A172 (cell line): ENCODE measurements at regions not wholly inside any gene's neighbourhood (a gene's known extent, or its start where the extent isn't known, plus 50 kb on each side); places are given as distances from the start of the nearest gene placed in this dataset.

ENCODE experiments used
- DNase-seq: peaks from one replicate; pipeline ENCODE4 v3.0.0-alpha.2; 2015; ENCODE audit warnings: low spot score

GRCh38 chr21:34192646-34193285 lies 119.4 kb downstream of the MRPS6 start:
- DNase-seq, result no peak

GRCh38 chr21:34195335-34195734 lies 122.0 kb downstream of the MRPS6 start:
- no peak for DNase-seq

DNA sequence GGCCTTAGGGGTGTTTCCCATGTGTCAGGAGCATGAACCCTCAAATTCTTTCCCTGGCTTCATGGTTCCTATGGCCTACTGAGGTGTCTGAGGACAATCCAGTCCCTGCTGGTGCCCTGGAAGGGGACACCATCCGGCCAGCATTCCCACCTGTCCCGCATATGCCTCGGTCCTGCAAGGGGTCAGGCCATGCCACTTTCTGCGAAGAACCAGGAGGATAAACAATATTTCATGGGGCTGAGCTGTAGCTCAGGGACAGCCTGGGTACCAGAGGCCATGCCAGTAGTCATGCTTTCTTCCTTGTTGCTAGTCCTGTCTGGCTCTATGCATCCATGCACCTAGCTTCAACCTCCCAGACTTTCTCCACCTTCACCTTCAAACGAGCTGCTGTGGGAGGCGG lies 123.6 kb downstream of the MRPS6 start:
- no peak for DNase-seq

- DNase-seq, result no peak
These were observed 124.2 kb downstream of the MRPS6 start for GRCh38 chr21:34197561-34197960.

GRCh38 chr21:34198231-34199120 lies 125.1 kb downstream of the MRPS6 start:
- no peak for DNase-seq

DNA sequence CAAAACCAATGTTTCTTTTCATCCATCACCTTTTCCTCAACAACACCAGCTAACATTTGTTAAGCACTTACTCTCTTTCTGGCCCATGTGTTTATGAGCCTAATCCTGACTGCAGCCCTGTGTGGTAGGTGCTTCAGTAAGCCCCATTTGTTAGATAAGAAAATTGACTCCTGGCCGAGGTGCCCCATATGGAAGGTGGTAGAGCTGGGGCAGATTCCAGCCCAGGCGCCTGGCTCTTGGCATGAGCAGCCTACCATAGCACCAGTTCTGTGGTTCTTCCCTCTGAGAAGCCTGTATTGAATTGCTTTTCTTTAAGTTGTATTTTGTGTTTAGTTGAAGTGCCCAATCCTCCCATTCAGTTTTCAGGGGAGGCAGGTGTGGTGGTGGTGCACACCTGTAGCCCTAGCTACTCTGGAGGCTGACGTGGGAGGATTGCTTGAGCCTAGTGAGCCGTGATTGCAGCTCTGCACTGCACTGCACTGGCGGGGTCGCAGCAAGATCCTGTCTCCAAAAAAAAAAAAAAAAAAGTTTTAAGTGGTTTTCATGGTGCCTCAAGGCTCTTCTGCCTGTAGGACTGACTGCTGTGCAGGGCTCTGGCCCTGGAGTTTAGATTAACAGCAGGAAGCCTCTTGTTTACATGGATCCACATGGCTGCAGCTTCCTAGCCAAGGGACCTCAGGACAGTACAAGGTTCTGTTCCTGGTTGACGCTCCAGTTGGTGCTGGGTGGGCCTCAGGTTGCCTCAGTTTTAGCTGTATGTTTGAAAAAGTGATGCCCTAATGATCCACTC lies 125.9 kb downstream of the MRPS6 start:
- DNase-seq, result no peak

DNA sequence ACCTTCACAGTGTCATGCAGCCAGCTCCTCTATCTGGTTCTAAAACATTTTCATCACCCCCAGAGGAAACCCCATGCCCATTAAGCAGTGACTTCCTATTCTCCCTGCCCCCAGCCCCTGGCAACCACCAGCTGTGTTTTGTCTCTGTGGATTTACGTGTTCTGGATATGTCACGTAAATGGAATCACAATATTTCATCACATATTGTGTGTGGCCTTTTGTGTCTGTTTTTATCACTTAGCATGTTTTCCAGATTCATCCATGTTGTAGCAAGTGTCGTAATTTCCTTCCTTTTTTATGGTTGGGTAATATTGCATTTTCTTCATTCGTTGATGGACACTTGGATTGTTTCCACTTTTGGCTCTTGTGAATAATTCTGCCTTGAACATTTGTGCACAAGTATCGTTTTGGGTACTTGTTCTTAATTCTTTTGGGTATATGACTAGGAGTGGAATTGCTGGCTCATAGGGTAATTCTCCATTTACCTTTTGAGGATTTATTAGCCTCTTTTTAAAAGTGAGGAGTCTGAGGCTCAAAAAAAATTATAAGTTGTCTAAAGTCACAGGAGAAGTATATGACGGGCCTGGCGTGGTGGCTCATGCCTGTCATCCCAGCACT lies 127.0 kb downstream of the MRPS6 start:
- DNase-seq, result no peak

- no peak for DNase-seq
These were observed 127.6 kb downstream of the MRPS6 start for GRCh38 chr21:34201001-34201400.

DNA sequence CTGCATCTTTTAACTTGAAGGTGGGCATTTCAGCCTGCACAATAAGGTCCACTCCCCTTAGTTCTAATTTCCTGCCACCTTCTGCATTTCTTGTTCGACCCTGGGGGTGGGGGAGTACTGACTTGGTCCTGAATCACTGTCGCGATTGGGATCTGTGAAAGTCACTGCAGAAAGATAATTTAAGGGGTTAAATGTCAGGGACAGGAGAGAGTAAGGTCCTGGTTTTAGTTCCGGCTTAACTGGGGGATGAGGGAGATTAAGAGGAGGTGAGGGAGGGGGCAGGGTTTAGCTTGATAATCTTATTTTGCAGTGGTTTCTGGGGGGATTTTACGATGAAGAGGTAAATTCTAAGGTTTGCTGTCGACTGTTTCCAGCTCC lies 128.1 kb downstream of the MRPS6 start:
- no peak for DNase-seq

- DNase-seq, result no peak
These were observed 129.4 kb downstream of the MRPS6 start for GRCh38 chr21:34202553-34203372.

DNA sequence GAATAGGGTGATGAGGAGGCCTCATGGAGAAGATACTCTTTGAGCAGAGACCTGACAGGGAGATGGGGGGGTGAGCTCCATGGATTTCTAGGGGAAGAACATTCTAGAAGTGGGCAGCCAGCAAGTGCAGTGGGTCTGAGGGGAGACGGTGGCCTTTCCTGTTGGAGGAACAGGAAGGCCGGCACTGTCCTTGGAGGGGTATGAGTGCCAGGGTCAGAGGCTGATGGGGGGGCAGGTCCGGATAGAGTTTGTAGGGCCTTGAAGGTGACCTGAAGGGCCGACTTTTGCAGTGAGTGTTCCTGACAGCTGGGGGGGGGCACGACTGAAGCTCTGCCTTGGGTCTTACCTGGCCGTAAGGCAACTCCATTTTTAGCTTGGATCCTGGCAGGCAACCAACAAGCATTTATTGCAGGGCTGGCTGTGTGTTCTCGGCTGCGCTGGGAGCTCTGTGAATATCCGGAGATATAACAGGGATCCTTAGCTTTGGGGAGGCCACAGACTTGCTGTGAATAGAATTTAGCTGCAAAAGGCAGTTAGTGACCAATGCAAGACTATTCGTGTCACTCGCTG lies 130.6 kb downstream of the MRPS6 start:
- no peak for DNase-seq

DNA sequence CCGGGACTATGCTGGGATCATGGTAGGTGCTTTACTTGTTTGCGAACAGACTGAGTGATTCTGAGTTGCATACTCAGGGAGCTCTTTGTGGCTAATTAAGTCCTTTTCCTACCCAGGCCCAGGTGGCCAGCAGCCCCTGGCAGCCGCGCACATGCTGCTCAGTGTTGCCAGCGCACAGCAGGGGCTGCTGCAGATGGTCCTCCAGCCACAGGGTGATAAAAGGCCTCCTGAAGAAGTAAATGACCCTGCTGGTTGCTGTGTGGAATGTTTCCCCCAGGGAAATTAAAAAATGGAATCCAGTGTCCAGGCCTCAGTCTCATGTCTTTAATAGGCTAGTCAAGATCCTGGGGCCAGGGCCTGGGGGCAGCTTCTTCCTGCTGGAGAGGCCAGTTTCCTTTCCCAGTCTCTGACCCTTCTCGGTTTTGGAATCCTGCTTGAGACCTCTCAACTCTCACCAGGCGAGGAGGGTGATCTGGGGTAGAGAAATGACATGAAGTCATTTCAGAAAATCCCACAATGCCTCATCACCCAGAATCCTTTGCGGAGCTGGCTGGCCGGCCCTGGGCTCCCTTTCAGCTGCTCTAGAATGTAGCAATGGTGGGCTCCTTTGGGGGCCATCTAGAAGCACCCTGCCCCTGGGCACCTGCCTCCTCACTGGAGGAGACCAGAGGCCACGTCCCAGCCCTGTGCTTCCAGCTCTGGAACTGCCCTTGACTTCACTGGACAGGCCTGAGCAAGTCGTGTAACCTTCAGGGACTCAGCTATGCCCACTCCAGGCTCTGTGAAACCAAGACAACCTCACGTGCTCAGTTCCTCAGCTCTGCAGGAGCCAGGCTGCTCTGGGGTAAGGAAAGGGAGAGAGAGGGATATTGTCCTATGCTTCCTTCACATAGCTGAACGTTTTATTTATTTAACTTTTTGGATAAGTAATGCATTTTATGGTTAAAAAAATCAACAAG lies 131.4 kb downstream of the MRPS6 start:
- peak; percentile 21 for DNase-seq

DNA sequence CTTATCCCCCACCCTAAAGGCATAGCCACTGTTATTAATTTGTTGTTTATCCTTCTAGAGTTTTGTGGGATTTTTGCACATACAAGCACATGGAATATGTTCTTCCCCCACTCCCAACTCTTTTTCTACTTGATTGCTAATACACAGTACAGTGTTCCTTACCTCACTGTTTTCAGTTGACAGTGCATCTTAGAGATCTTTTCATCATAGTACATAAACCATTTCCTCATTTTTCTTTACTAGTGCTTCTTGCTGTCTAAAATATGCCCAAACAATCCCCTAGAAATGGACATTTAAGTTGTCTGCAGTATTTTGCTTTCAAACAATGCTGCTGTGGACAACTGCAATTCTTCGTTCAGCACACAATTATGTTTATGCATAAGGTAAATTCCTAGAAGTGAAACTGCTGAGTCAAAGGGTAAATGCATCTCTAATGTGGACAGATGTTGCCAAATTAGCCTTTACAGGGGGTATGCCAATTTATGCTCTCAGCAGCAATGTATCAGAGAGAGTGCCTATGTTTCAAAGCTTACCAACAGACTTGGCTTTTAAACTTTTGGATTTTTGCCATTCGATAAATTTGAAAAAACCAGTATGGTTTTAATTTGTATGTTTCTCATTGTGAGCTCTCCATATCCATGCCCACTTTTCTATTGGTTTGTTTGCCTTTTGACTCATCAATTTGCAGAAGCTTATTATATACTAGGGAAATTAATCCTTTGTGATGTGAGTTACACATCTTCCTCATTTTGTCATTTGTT lies 132.6 kb downstream of the MRPS6 start:
- no peak for DNase-seq

DNA sequence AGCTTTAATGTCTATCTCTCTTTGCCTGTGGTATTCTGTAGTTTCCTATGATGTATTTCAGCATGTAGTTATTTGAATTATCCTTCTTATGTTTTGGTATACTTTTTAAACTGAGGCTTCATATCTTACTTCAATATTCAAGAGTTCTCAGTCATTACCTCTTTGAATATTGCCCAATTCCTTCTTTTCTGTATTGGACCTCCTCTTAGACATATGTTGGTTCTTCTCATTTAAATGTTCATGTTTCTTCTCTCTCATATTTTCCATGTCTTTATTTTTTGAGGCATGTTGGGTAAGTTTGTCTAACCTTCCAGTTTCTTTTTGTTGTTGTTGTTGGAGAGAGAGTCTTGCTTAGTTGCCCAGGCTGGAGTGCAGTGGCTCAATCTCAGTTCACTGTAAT lies 140.6 kb downstream of the MRPS6 start:
- DNase-seq, result no peak

GRCh38 chr21:34215501-34215900 lies 142.1 kb downstream of the MRPS6 start:
- no peak for DNase-seq

GRCh38 chr21:34215911-34216717 lies 142.7 kb downstream of the MRPS6 start:
- DNase-seq, result no peak

GRCh38 chr21:34216718-34217032 lies 143.3 kb downstream of the MRPS6 start:
- no peak for DNase-seq

DNA sequence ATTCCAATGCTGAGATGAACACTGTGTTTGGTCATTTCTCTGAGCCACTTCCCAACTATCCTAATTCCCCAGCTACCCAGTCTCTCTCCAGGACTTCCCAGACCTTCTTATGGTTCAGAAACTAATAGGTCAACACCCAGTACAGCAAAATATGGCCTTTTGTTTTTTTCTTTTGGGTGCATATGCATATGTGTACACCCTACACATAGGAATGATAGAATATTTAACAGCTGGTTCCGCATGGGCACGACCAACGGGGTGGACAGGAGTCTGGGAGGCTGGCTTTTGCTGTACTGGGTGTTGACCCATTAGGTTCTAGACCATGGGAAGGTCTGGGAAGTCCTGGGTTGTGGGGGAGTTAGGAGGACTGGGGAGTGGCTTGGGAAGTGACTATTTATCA lies 143.9 kb downstream of the MRPS6 start:
- DNase-seq, result no peak
